ENCODE measurements at regions not wholly inside any gene's neighbourhood (a gene's known extent, or its start where the extent isn't known, plus 50 kb on each side); places are given as distances from the start of the nearest gene placed in this dataset.

- Histone ChIP-seq H3K79me2 (ENCODE audit: control insufficient read depth, insufficient read depth, low read length, unreplicated experiment) (no peaks in the 10 kb centered on the region), H3K36me3 (ENCODE audit: insufficient read depth, low read length) (no peaks in the 10 kb centered on the region), H2AFZ (ENCODE audit: low read length, unreplicated experiment) (no peak overlapping the region), H3K27ac (ENCODE audit: low read depth, low read length) (no peak overlapping the region), H3K4me3 (ENCODE audit: low read depth, low read length) (no peak overlapping the region), H3K4me1 (ENCODE audit: control insufficient read depth, insufficient read depth, low read length, unreplicated experiment) (no peaks in the 10 kb centered on the region), H3K27me3 (ENCODE audit: insufficient read depth, low read length) (peaks cover 61% of the 10 kb centered on the region)
These were observed 93.1 kb upstream of the KBTBD8 start for GRCh38 chr3:66904831-66905493.

DNA sequence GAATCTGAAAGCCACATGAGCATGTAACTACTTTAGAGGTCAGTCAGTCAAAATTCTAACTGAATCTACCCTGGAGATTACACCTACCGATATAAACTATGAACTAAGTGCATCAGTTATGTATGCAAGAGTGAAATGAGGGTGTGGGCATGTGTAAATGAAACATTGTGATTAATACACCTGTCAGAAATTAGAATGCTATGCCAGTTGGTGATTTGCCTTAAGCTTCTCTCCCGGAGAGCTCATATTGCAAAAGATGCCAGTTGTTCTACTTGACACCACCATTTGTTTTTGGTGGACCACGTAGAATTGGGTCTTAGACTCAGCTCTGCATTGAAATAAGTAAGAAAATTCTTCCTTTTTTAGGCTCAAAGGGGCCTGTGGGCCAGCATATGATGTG is 91.0 kb upstream of the KBTBD8 start:
- H3K36me3 ChIP-seq (ENCODE audit: insufficient read depth, low read length): no peaks in the 10 kb centered on the region
- H3K79me2 ChIP-seq (ENCODE audit: control insufficient read depth, insufficient read depth, low read length, unreplicated experiment): no peaks in the 10 kb centered on the region
- H2AFZ ChIP-seq (ENCODE audit: low read length, unreplicated experiment): no peak overlapping the region
- H3K4me3 ChIP-seq (ENCODE audit: low read depth, low read length): no peak overlapping the region
- H3K27me3 ChIP-seq (ENCODE audit: insufficient read depth, low read length): peaks cover 61% of the 10 kb centered on the region
- no peak overlapping the region for H3K27ac ChIP-seq (ENCODE audit: low read depth, low read length)
- no peaks in the 10 kb centered on the region for H3K4me1 ChIP-seq (ENCODE audit: control insufficient read depth, insufficient read depth, low read length, unreplicated experiment)

GRCh38 chr3:66910266-66911055 is 87.6 kb upstream of the KBTBD8 start:
- no peaks in the 10 kb centered on the region for H3K36me3 ChIP-seq (ENCODE audit: insufficient read depth, low read length)
- H3K27me3 ChIP-seq (ENCODE audit: insufficient read depth, low read length): peaks cover 37% of the 10 kb centered on the region
- no peak overlapping the region for H3K4me3 ChIP-seq (ENCODE audit: low read depth, low read length)
- no peaks in the 10 kb centered on the region for H3K4me1 ChIP-seq (ENCODE audit: control insufficient read depth, insufficient read depth, low read length, unreplicated experiment)
- no peaks in the 10 kb centered on the region for H3K79me2 ChIP-seq (ENCODE audit: control insufficient read depth, insufficient read depth, low read length, unreplicated experiment)
- H3K27ac ChIP-seq (ENCODE audit: low read depth, low read length): no peak overlapping the region
- H2AFZ ChIP-seq (ENCODE audit: low read length, unreplicated experiment): no peak overlapping the region

- Histone ChIP-seq H3K27me3 (ENCODE audit: insufficient read depth, low read length) (peaks cover 22% of the 10 kb centered on the region), H3K36me3 (ENCODE audit: insufficient read depth, low read length) (no peaks in the 10 kb centered on the region), H3K4me3 (ENCODE audit: low read depth, low read length) (no peak overlapping the region), H3K79me2 (ENCODE audit: control insufficient read depth, insufficient read depth, low read length, unreplicated experiment) (no peaks in the 10 kb centered on the region), H3K4me1 (ENCODE audit: control insufficient read depth, insufficient read depth, low read length, unreplicated experiment) (no peaks in the 10 kb centered on the region), H3K27ac (ENCODE audit: low read depth, low read length) (no peak overlapping the region), H2AFZ (ENCODE audit: low read length, unreplicated experiment) (no peak overlapping the region)
These were observed 85.8 kb upstream of the KBTBD8 start for GRCh38 chr3:66912306-66912705.

GRCh38 chr3:66922058-66922457 is 76.0 kb upstream of the KBTBD8 start:
- no peak overlapping the region for H2AFZ ChIP-seq (ENCODE audit: low read length, unreplicated experiment)
- H3K27ac ChIP-seq (ENCODE audit: low read depth, low read length): no peak overlapping the region
- no peaks in the 10 kb centered on the region for H3K79me2 ChIP-seq (ENCODE audit: control insufficient read depth, insufficient read depth, low read length, unreplicated experiment)
- no peaks in the 10 kb centered on the region for H3K36me3 ChIP-seq (ENCODE audit: insufficient read depth, low read length)
- H3K4me1 ChIP-seq (ENCODE audit: control insufficient read depth, insufficient read depth, low read length, unreplicated experiment): no peaks in the 10 kb centered on the region
- peaks cover 26% of the 10 kb centered on the region for H3K27me3 ChIP-seq (ENCODE audit: insufficient read depth, low read length)
- H3K4me3 ChIP-seq (ENCODE audit: low read depth, low read length): no peak overlapping the region

- H3K27ac ChIP-seq (ENCODE audit: low read depth, low read length): no peak overlapping the region
- H3K36me3 ChIP-seq (ENCODE audit: insufficient read depth, low read length): no peaks in the 10 kb centered on the region
- H3K27me3 ChIP-seq (ENCODE audit: insufficient read depth, low read length): peaks cover 45% of the 10 kb centered on the region
- no peak overlapping the region for H3K4me3 ChIP-seq (ENCODE audit: low read depth, low read length)
- H3K79me2 ChIP-seq (ENCODE audit: control insufficient read depth, insufficient read depth, low read length, unreplicated experiment): no peaks in the 10 kb centered on the region
- no peaks in the 10 kb centered on the region for H3K4me1 ChIP-seq (ENCODE audit: control insufficient read depth, insufficient read depth, low read length, unreplicated experiment)
- no peak overlapping the region for H2AFZ ChIP-seq (ENCODE audit: low read length, unreplicated experiment)
These were observed 74.1 kb upstream of the KBTBD8 start for GRCh38 chr3:66923969-66924368.

GRCh38 chr3:66928252-66928651 is 69.9 kb upstream of the KBTBD8 start:
- Histone ChIP-seq H2AFZ (ENCODE audit: low read length, unreplicated experiment) (no peak overlapping the region), H3K4me3 (ENCODE audit: low read depth, low read length) (no peak overlapping the region), H3K36me3 (ENCODE audit: insufficient read depth, low read length) (no peaks in the 10 kb centered on the region), H3K27ac (ENCODE audit: low read depth, low read length) (no peak overlapping the region), H3K79me2 (ENCODE audit: control insufficient read depth, insufficient read depth, low read length, unreplicated experiment) (no peaks in the 10 kb centered on the region), H3K4me1 (ENCODE audit: control insufficient read depth, insufficient read depth, low read length, unreplicated experiment) (no peaks in the 10 kb centered on the region), H3K27me3 (ENCODE audit: insufficient read depth, low read length) (peaks cover 83% of the 10 kb centered on the region)

DNA sequence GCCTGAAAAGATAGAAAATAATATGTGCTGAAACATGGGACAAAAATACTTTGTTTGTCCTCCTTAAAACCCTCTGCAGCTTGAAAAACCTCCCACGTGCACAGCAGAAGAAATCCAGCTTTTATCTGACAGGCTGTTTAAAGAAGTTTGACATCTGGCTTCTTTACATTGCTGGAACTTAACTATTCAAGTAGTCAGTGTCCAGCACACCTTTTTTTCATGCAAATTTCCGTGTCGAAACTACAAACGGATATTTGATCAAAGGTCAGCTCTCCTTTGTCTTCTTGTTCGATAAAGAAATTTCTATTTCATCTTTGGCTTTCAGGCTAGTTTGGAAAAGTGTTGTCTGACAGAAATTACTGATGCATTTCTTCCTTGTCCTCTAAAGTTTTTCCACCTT is 66.8 kb upstream of the KBTBD8 start:
- Histone ChIP-seq H3K27ac (ENCODE audit: low read depth, low read length) (no peak overlapping the region), H3K36me3 (ENCODE audit: insufficient read depth, low read length) (no peaks in the 10 kb centered on the region), H3K4me1 (ENCODE audit: control insufficient read depth, insufficient read depth, low read length, unreplicated experiment) (no peaks in the 10 kb centered on the region), H2AFZ (ENCODE audit: low read length, unreplicated experiment) (no peak overlapping the region), H3K79me2 (ENCODE audit: control insufficient read depth, insufficient read depth, low read length, unreplicated experiment) (no peaks in the 10 kb centered on the region), H3K27me3 (ENCODE audit: insufficient read depth, low read length) (peaks cover 91% of the 10 kb centered on the region), H3K4me3 (ENCODE audit: low read depth, low read length) (no peak overlapping the region)

DNA sequence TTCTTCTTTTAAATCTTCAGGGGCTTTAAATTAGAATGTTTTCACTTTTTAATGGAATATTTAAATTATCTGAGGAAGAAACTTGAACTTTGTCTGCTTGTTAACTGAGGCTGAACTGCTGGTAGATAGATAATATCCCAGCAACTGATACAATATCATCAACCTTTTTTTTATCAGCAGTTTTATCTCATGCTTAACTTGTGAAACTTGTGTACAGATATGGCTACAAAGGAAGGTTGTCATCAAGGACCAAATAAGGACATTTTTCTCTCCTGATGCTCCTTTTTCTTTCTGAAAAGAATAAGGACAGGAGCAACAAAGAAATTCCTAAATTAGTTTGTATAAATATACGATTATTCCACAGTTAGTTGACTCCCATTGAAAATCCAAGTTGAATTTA is 66.4 kb upstream of the KBTBD8 start:
- Histone ChIP-seq H3K27me3 (ENCODE audit: insufficient read depth, low read length) (peaks cover 87% of the 10 kb centered on the region), H3K79me2 (ENCODE audit: control insufficient read depth, insufficient read depth, low read length, unreplicated experiment) (no peaks in the 10 kb centered on the region), H3K36me3 (ENCODE audit: insufficient read depth, low read length) (no peaks in the 10 kb centered on the region), H3K4me3 (ENCODE audit: low read depth, low read length) (no peak overlapping the region), H3K4me1 (ENCODE audit: control insufficient read depth, insufficient read depth, low read length, unreplicated experiment) (no peaks in the 10 kb centered on the region), H3K27ac (ENCODE audit: low read depth, low read length) (no peak overlapping the region), H2AFZ (ENCODE audit: low read length, unreplicated experiment) (no peak overlapping the region)

- Histone ChIP-seq H3K36me3 (ENCODE audit: insufficient read depth, low read length) (no peaks in the 10 kb centered on the region), H2AFZ (ENCODE audit: low read length, unreplicated experiment) (no peak overlapping the region), H3K27me3 (ENCODE audit: insufficient read depth, low read length) (peaks cover 73% of the 10 kb centered on the region), H3K27ac (ENCODE audit: low read depth, low read length) (no peak overlapping the region), H3K79me2 (ENCODE audit: control insufficient read depth, insufficient read depth, low read length, unreplicated experiment) (no peaks in the 10 kb centered on the region), H3K4me1 (ENCODE audit: control insufficient read depth, insufficient read depth, low read length, unreplicated experiment) (no peaks in the 10 kb centered on the region), H3K4me3 (ENCODE audit: low read depth, low read length) (no peak overlapping the region)
These were observed 64.9 kb upstream of the KBTBD8 start for GRCh38 chr3:66933233-66933632.

DNA sequence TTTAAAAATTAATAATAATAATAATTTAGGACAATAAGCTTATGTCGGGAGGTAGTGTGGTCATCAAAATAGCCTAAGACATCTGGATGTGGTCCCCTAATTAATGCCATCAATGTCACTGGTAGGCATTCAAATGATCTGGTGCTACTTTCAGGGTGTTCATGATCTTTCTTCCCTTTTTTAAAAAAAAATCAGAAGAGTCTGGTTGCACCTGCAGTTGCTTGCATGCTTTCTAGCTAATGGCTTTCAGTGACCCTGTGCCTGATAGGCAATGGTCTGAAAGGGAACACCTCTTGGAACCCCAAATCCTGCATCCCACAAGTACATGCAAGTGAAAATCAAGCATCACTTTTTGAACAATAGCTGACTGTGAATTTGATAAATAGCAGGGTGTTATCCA is 64.1 kb upstream of the KBTBD8 start:
- Histone ChIP-seq H3K4me3 (ENCODE audit: low read depth, low read length) (no peak overlapping the region), H2AFZ (ENCODE audit: low read length, unreplicated experiment) (no peak overlapping the region), H3K27me3 (ENCODE audit: insufficient read depth, low read length) (peaks cover 65% of the 10 kb centered on the region), H3K79me2 (ENCODE audit: control insufficient read depth, insufficient read depth, low read length, unreplicated experiment) (no peaks in the 10 kb centered on the region), H3K36me3 (ENCODE audit: insufficient read depth, low read length) (no peaks in the 10 kb centered on the region), H3K27ac (ENCODE audit: low read depth, low read length) (no peak overlapping the region), H3K4me1 (ENCODE audit: control insufficient read depth, insufficient read depth, low read length, unreplicated experiment) (no peaks in the 10 kb centered on the region)

Measured in ACC112 (cell line).